Keratinocyte (primary cell): ENCODE measurements at regions not wholly inside any gene's neighbourhood (a gene's known extent, or its start where the extent isn't known, plus 50 kb on each side); places are given as distances from the start of the nearest gene placed in this dataset.

ENCODE experiments used
- CTCF ChIP-seq, 3 experiments: IDR thresholded peaks in 1 of 3; conservative IDR thresholded peaks in 1 of 3; optimal IDR thresholded peaks in 1 of 3; 2 replicates in 2 of 3; 3 replicates in 1 of 3; pipeline versions ENCODE3 to v1.5.1; 2011; ENCODE audit warnings: low read length in 3 of 3, mild to moderate bottlenecking in 3 of 3, moderate library complexity in 2 of 3, control low read depth in 1 of 3, inconsistent platforms in 1 of 3; ENCODE audit not compliant: insufficient read depth in 2 of 3; ENCODE audit errors: extremely low read depth in 1 of 3
- EZH2 ChIP-seq: IDR thresholded peaks from one replicate; pipeline ENCODE4 v1.6.1; 2012; ENCODE audit warnings: inconsistent platforms, mild to moderate bottlenecking, low read length, moderate library complexity

- TF ChIP-seq CTCF (optimal IDR thresholded peaks at IDR 0.05 in 1 of 3, IDR thresholded peaks at IDR 0.05 in 1 of 3, conservative IDR thresholded peaks at IDR 0.05 in 1 of 3; ENCODE audit: extremely low read depth in 1 of 3, insufficient read depth in 2 of 3, low read length in 3 of 3): no peak
- no peak for TF ChIP-seq EZH2
These were observed 83.4 kb upstream of the NANOGP8 start for GRCh38 chr15:35168464-35168863.
